Cardiac fibroblast (primary cell): ENCODE measurements at regions not wholly inside any gene's neighbourhood (a gene's known extent, or its start where the extent isn't known, plus 50 kb on each side); places are given as distances from the start of the nearest gene placed in this dataset.

Experiments
- DNase-seq, 2 donors: peaks; one replicate each; pipeline versions ENCODE4 v3.0.0 to v3.0.0-alpha.2; 2010; ENCODE audit warnings: low read depth in 2 of 2
- H3K4me3 ChIP-seq, 2 donors: replicated peaks in 1 of 2; 1 replicate in 1 of 2; 2 replicates in 1 of 2; pipeline ENCODE4 v1.5.1; 2011; ENCODE audit warnings: low read depth in 2 of 2, low read length in 2 of 2, mild to moderate bottlenecking in 2 of 2, moderate library complexity in 1 of 2
- CTCF ChIP-seq: IDR thresholded peaks from one replicate; pipeline ENCODE4 v1.5.1; 2011; ENCODE audit warnings: low read depth, mild to moderate bottlenecking, low read length, inconsistent platforms

GRCh38 chr2:195425328-195425727 lies 231.7 kb upstream of the SLC39A10 start:
- DNase-seq, result no peak
- TF ChIP-seq CTCF, result no peak
- H3K4me3 ChIP-seq, result no peak overlapping the region

DNA sequence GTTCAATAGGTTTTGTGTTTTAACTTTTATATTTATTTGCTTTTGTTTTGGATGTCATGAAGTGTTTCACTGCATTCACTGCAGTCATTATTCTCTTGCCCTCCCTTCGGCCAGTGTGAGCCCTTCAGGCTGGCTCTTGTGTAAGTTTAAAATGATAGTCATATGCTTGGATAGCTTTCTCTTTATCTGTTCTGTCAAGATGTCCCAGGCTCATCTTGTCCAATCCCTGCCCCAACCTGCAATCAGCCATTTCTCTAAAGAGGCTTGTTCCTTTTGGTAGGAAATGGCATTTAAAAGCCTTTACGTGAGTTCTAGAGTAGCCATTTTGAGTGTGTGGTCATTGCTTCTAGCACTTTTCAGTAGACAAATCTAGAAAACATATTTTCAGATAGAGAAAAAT lies 238.0 kb upstream of the SLC39A10 start:
- DNase-seq, result no peak
- no peak overlapping the region for H3K4me3 ChIP-seq
- no peak for TF ChIP-seq CTCF

DNA sequence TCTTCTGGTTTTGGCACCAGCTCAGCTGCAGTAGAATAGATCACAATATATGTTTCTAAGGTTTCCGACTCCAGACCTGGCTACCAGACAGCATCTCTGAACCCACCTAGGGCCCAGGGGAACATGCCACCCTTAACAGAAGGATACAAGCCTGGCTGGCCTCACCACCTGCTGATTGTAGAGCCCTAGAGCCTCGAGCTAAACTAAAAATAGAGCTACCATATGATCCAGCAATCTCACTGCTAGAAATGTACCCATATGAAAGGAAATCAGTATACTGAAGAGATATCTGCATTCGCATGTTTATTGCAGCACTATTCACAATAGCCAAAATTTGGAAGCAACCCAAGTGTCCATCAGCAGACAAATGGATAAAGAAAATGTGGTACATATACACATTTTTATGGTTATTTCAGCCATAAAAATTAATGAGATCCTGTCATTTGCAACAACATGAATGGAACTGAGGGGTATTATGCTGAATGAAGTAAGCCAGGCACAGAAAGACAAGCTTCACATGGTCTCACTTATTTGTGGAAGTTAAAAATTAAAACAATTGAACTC lies 242.4 kb upstream of the SLC39A10 start:
- no peak for DNase-seq
- TF ChIP-seq CTCF, result no peak
- H3K4me3 ChIP-seq, result no peak overlapping the region

GRCh38 chr2:195413944-195414343 lies 243.1 kb upstream of the SLC39A10 start:
- no peak for DNase-seq
- TF ChIP-seq CTCF, result no peak
- no peak overlapping the region for H3K4me3 ChIP-seq

GRCh38 chr2:195413422-195413821 lies 243.6 kb upstream of the SLC39A10 start:
- no peak overlapping the region for H3K4me3 ChIP-seq
- no peak for DNase-seq
- no peak for TF ChIP-seq CTCF

GRCh38 chr2:195411219-195411687 lies 245.8 kb upstream of the SLC39A10 start:
- H3K4me3 ChIP-seq, result no peak overlapping the region
- DNase-seq, result peak; percentile 12 to 62
- TF ChIP-seq CTCF, result no peak

GRCh38 chr2:195410074-195410671 lies 246.9 kb upstream of the SLC39A10 start:
- no peak for TF ChIP-seq CTCF
- no peak overlapping the region for H3K4me3 ChIP-seq
- no peak for DNase-seq
